Neural cell (in vitro differentiated cells): ENCODE measurements at regions not wholly inside any gene's neighbourhood (a gene's known extent, or its start where the extent isn't known, plus 50 kb on each side); places are given as distances from the start of the nearest gene placed in this dataset.

Experiments used
- H2AFZ ChIP-seq: fragments of 200-600, 300-800 bp; sonication (generic), shearing (Covaris generic); 2 replicates; pipeline ENCODE4 v1.6.0; 2014; ENCODE audit warnings: low read depth, mild to moderate bottlenecking, antibody characterized with exemption, low read length, moderate library complexity
- H3F3A ChIP-seq: fragments of 200-600 bp; shearing (Covaris generic); 2 replicates; pipeline ENCODE4 v1.6.1; 2016; ENCODE audit warnings: mild to moderate bottlenecking, moderate library complexity, mixed read lengths, antibody characterized with exemption, low read length; ENCODE audit not compliant: insufficient read depth, poor library complexity, severe bottlenecking
- H3K27ac ChIP-seq: fragments of 200-600, 300-800 bp; sonication (generic), shearing (Covaris generic); 2 replicates; pipeline ENCODE4 v1.5.1; 2014; ENCODE audit warnings: mild to moderate bottlenecking, low read length, moderate library complexity
- H3K27me3 ChIP-seq: fragments of 300-800, 200-600 bp; sonication (generic), shearing (Covaris generic); 2 replicates; pipeline ENCODE4 v1.6.0; 2014; ENCODE audit warnings: mild to moderate bottlenecking, low read depth, low read length, moderate library complexity; ENCODE audit not compliant: insufficient read depth
- H3K36me3 ChIP-seq: fragments of 300-800, 200-600 bp; sonication (generic), shearing (Covaris generic); 2 replicates; pipeline ENCODE4 v1.5.1; 2014; ENCODE audit warnings: mild to moderate bottlenecking, antibody characterized with exemption, low read length, moderate library complexity; ENCODE audit not compliant: insufficient read depth
- H3K4me2 ChIP-seq: fragments of 300-800, 200-600 bp; sonication (generic), shearing (Covaris generic); 2 replicates; pipeline ENCODE4 v1.6.0; 2014; ENCODE audit warnings: mild to moderate bottlenecking, low read length
- H3K4me3 ChIP-seq: fragments of 300-800, 200-600 bp; sonication (generic), shearing (Covaris generic); 2 replicates; pipeline ENCODE4 v1.5.1; 2014; ENCODE audit warnings: mild to moderate bottlenecking, low read length, moderate library complexity
- H3K79me2 ChIP-seq: fragments of 200-600 bp; shearing (Covaris generic); replicated peaks from 2 replicates; pipeline ENCODE4 v1.6.0; 2014; ENCODE audit warnings: mild to moderate bottlenecking, low read length, moderate library complexity; ENCODE audit not compliant: insufficient read depth
- H3K9ac ChIP-seq: fragments of 300-800, 200-600 bp; sonication (generic), shearing (Covaris generic); 2 replicates; pipeline ENCODE4 v1.6.1; 2016; ENCODE audit warnings: mild to moderate bottlenecking, low read length, mixed read lengths
- H3K9me2 ChIP-seq: fragments of 200-600 bp; shearing (Covaris generic); 2 replicates; pipeline ENCODE4 v1.6.1; 2016; ENCODE audit warnings: mild to moderate bottlenecking, low read length, mixed read lengths; ENCODE audit not compliant: insufficient read depth
- H3K9me3 ChIP-seq: fragments of 200-600, 300-800 bp; sonication (generic), shearing (Covaris generic); 2 replicates; pipeline ENCODE4 v1.6.1; 2016; ENCODE audit warnings: mild to moderate bottlenecking, mixed run types, low read length, moderate library complexity, mixed read lengths
- H4K20me1 ChIP-seq: fragments of 200-600 bp; shearing (Covaris generic); 2 replicates; pipeline ENCODE4 v1.6.1; 2016; ENCODE audit warnings: mild to moderate bottlenecking, mixed run types; ENCODE audit not compliant: insufficient read depth
- EP300 ChIP-seq: fragments of 450-650 bp; conservative IDR thresholded peaks from 2 replicates; pipeline ENCODE4 v1.6.1; 2014; ENCODE audit warnings: antibody characterized with exemption, mild to moderate bottlenecking, moderate library complexity; ENCODE audit not compliant: poor library complexity, severe bottlenecking
- EZH2 ChIP-seq: fragments of 200-600, 300-800 bp; shearing (Covaris generic), sonication (generic); IDR thresholded peaks from 2 replicates; pipeline ENCODE4 v1.6.1; 2014; ENCODE audit warnings: antibody characterized with exemption, low read length, borderline replicate concordance, mild to moderate bottlenecking; ENCODE audit not compliant: insufficient read depth, poor library complexity, severe bottlenecking
- MXI1 ChIP-seq: fragments of 450-650 bp; conservative IDR thresholded peaks from 2 replicates; pipeline ENCODE4 v1.6.1; 2014; ENCODE audit warnings: antibody characterized with exemption, mild to moderate bottlenecking; ENCODE audit not compliant: poor library complexity, severe bottlenecking
- POLR2AphosphoS5 ChIP-seq: IDR thresholded peaks from 2 replicates; pipeline ENCODE4 v1.6.1; 2012
- RAD21 ChIP-seq: fragments of 450-650 bp; conservative IDR thresholded peaks from 2 replicates; pipeline ENCODE4 v1.6.1; 2014; ENCODE audit warnings: antibody characterized with exemption, mild to moderate bottlenecking, moderate library complexity
- SMC3 ChIP-seq: fragments of 450-650 bp; conservative IDR thresholded peaks from 2 replicates; pipeline ENCODE4 v1.6.1; 2014; ENCODE audit warnings: antibody characterized with exemption, mild to moderate bottlenecking, moderate library complexity; ENCODE audit not compliant: poor library complexity
- TAF1 ChIP-seq: IDR thresholded peaks from 2 replicates; pipeline ENCODE4 v1.6.1; 2012; ENCODE audit warnings: low read depth
- TF ChIP-seq, protein P1 (sequence below): IDR thresholded peaks from 2 replicates; pipeline ENCODE4 v1.6.1; 2012; ENCODE audit warnings: borderline replicate concordance
- TF ChIP-seq, protein P2 (sequence below): fragments of 450-650 bp; IDR thresholded peaks from 2 replicates; pipeline ENCODE4 v1.5.1; 2014; ENCODE audit warnings: antibody characterized with exemption, mild to moderate bottlenecking, moderate library complexity; ENCODE audit not compliant: poor library complexity, severe bottlenecking

GRCh38 chr2:83388804-83389203, 1070.3 kb downstream of the SUCLG1 start:
- Histone ChIP-seq H3K9ac (no peak overlapping the region), H3K9me3 (no peaks in the 10 kb centered on the region), H4K20me1 (no peaks in the 10 kb centered on the region), H3K4me2 (no peak overlapping the region), H3K4me3 (no peak overlapping the region), H2AFZ (no peak overlapping the region), H3F3A (no peaks in the 10 kb centered on the region), H3K36me3 (no peaks in the 10 kb centered on the region), H3K27ac (no peak overlapping the region), H3K79me2 (no peaks in the 10 kb centered on the region), H3K9me2 (no peaks in the 10 kb centered on the region), H3K27me3 (no peaks in the 10 kb centered on the region)
- no peak for TF ChIP-seq TAF1
- no peak for TF ChIP-seq RAD21
- TF ChIP-seq EZH2: no peak
- no peak for TF ChIP-seq EP300

DNA sequence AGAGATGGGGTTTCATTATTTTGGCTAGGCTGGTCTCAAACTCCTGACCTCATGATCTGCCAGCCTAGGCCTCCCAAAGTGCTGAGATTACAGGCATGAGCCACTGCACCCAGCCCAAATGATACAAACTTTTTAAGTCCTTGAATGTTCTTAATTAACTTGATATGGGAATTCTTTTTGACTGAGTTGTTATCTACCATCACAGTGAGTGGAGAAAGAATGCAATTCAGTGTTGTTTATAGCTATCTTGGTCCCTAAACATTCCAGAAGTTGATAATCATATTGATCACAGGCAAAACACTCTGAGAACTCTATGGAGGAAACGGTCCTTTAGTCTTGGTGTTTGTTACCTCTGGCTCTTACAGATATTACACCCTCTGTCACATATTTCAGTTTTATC, 1072.5 kb downstream of the SUCLG1 start:
- H3K36me3 ChIP-seq: no peaks in the 10 kb centered on the region
- H3K27ac ChIP-seq: no peak overlapping the region
- H3K27me3 ChIP-seq: no peaks in the 10 kb centered on the region
- no peaks in the 10 kb centered on the region for H4K20me1 ChIP-seq
- H3K9ac ChIP-seq: no peak overlapping the region
- no peak overlapping the region for H2AFZ ChIP-seq
- no peak overlapping the region for H3K4me3 ChIP-seq
- H3K4me2 ChIP-seq: no peak overlapping the region
- no peaks in the 10 kb centered on the region for H3K79me2 ChIP-seq
- no peaks in the 10 kb centered on the region for H3K9me2 ChIP-seq
- no peaks in the 10 kb centered on the region for H3F3A ChIP-seq
- no peak for TF ChIP-seq RAD21
- no peak for TF ChIP-seq MXI1
- TF ChIP-seq, protein P1, sequence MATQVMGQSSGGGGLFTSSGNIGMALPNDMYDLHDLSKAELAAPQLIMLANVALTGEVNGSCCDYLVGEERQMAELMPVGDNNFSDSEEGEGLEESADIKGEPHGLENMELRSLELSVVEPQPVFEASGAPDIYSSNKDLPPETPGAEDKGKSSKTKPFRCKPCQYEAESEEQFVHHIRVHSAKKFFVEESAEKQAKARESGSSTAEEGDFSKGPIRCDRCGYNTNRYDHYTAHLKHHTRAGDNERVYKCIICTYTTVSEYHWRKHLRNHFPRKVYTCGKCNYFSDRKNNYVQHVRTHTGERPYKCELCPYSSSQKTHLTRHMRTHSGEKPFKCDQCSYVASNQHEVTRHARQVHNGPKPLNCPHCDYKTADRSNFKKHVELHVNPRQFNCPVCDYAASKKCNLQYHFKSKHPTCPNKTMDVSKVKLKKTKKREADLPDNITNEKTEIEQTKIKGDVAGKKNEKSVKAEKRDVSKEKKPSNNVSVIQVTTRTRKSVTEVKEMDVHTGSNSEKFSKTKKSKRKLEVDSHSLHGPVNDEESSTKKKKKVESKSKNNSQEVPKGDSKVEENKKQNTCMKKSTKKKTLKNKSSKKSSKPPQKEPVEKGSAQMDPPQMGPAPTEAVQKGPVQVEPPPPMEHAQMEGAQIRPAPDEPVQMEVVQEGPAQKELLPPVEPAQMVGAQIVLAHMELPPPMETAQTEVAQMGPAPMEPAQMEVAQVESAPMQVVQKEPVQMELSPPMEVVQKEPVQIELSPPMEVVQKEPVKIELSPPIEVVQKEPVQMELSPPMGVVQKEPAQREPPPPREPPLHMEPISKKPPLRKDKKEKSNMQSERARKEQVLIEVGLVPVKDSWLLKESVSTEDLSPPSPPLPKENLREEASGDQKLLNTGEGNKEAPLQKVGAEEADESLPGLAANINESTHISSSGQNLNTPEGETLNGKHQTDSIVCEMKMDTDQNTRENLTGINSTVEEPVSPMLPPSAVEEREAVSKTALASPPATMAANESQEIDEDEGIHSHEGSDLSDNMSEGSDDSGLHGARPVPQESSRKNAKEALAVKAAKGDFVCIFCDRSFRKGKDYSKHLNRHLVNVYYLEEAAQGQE: no peak
- TF ChIP-seq, protein P2, sequence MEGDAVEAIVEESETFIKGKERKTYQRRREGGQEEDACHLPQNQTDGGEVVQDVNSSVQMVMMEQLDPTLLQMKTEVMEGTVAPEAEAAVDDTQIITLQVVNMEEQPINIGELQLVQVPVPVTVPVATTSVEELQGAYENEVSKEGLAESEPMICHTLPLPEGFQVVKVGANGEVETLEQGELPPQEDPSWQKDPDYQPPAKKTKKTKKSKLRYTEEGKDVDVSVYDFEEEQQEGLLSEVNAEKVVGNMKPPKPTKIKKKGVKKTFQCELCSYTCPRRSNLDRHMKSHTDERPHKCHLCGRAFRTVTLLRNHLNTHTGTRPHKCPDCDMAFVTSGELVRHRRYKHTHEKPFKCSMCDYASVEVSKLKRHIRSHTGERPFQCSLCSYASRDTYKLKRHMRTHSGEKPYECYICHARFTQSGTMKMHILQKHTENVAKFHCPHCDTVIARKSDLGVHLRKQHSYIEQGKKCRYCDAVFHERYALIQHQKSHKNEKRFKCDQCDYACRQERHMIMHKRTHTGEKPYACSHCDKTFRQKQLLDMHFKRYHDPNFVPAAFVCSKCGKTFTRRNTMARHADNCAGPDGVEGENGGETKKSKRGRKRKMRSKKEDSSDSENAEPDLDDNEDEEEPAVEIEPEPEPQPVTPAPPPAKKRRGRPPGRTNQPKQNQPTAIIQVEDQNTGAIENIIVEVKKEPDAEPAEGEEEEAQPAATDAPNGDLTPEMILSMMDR: no peak
- no peak for TF ChIP-seq EZH2
- TF ChIP-seq EP300: no peak
- no peak for TF ChIP-seq POLR2AphosphoS5
- no peak for TF ChIP-seq TAF1
- TF ChIP-seq SMC3: no peak
- no peaks in the 10 kb centered on the region for H3K9me3 ChIP-seq

- no peaks in the 10 kb centered on the region for H3K79me2 ChIP-seq
- H3K36me3 ChIP-seq: no peaks in the 10 kb centered on the region
- no peak overlapping the region for H3K9ac ChIP-seq
- no peaks in the 10 kb centered on the region for H3F3A ChIP-seq
- no peak overlapping the region for H3K27ac ChIP-seq
- H2AFZ ChIP-seq: no peak overlapping the region
- H4K20me1 ChIP-seq: no peaks in the 10 kb centered on the region
- no peak overlapping the region for H3K4me2 ChIP-seq
- H3K9me2 ChIP-seq: no peaks in the 10 kb centered on the region
- TF ChIP-seq, protein P1: no peak
- TF ChIP-seq POLR2AphosphoS5 (no peak), TAF1 (no peak), EZH2 (no peak), RAD21 (no peak), SMC3 (no peak), EP300 (no peak), MXI1 (no peak)
- TF ChIP-seq, protein P2: no peak
- H3K9me3 ChIP-seq: no peaks in the 10 kb centered on the region
- no peaks in the 10 kb centered on the region for H3K27me3 ChIP-seq
- no peak overlapping the region for H3K4me3 ChIP-seq
These were observed 1080.2 kb downstream of the SUCLG1 start for GRCh38 chr2:83378921-83379320.
